HG03196 (cell line): ENCODE measurements at regions not wholly inside any gene's neighbourhood (a gene's known extent, or its start where the extent isn't known, plus 50 kb on each side); places are given as distances from the start of the nearest gene placed in this dataset.
"Not testable (repeated sequence)": the region's sequence is repeated elsewhere in the genome, so short reads cannot be mapped to it uniquely, and the experiment has no call there.

Source experiments
- ATAC-seq: cut with Tn5 transposase; IDR thresholded peaks from one replicate; pipeline ENCODE4 v1.9.1; 2021; ENCODE audit not compliant: unreplicated experiment

DNA sequence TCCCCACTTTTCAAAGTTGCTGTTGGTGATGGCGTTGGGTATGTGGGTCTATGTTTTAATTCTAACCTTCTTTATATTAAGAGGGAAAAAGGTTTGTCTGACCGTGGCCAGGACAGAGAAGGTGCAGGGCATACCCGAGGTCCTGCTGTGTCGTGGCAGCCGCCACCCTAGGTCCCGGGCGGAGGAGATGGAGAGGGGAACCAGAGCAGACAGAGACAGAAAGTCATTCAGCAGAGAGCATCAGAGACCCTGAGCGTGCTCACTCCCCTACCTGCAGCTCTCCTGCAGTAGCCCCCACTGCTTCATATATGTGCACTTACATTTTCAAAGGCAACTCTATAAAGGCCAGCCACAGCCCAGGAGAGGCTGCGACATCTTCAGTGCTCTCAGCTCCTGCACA, 327.2 kb upstream of the TNRC6C start:
- no peak for ATAC-seq

DNA sequence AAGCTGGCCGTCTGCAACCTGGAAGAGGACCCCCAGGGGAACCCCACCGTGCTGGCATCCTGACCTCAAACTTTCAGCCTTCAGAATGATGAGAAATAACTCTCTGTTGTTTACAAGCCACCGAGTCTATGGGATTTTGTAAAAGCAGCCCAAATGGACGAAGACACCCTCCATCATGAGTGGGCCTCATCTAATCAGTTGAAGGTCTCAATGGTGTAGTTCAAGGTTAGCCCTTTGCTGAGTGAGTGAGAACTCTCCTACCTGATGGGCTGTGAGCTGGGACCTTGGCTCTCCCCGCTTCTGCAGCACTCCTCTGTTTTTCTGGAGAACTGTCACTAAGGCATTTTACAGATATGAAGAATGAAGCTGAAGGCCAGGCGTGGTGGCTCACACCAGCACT, 325.9 kb upstream of the TNRC6C start:
- no peak for ATAC-seq

DNA sequence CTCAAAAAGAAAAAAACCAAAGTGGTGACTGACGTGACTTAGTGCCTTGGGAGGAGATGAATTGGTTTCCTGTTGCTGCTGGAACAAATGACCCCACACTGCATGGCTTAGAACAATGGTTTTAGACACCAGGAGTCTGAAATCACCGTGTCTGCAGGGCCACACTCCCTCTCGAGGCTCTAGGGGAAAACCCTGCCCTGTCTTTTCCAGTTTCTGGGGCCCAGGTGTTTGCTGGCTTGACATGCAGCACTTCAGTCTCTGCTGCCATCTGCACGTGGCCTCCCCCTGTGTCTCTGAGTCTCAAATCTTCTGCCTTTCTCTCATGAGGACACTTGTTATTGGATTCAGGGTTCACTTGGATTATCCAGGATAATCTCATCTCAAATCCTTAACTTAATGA, 323.8 kb upstream of the TNRC6C start:
- ATAC-seq = no peak

DNA sequence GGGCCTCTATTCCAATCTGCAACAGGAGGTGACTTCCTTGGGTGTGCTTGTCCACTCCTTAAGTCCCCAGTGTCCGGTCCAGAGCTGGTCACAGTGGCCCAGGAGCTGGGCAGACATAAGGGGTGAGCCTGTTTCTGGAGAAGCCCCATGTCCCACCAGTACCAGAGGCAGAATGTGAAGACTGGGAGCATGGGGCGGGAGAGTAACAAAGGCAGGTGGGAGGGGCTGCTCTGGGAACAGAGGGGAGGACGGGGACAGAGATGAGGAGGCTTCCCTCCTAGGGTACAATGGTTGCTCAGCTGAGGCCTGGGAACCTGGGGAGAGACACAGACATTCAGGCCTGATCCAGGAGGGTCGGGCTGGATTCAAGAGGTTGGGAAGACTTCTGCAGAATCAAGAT, 323.3 kb upstream of the TNRC6C start:
- ATAC-seq = no peak

DNA sequence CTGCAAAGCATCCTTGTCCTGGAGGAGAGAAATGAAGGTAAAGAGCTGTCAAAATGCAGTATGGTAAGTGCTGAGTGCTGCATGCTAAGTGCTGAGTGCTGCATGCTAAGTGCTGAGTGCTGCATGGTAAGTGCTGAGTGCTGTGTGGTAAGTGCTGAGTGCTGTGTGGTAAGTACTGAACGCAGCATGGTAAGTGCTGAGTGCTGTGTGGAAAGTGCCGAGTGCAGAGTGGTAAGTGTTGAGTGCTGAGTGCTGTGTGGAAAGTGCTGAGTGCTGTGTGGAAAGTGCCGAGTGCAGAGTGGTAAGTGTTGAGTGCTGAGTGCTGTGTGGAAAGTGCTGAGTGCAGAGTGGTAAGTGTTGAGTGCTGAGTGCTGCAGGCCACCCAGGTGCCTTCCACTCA, 322.7 kb upstream of the TNRC6C start:
- not testable (repeated sequence) for ATAC-seq

DNA sequence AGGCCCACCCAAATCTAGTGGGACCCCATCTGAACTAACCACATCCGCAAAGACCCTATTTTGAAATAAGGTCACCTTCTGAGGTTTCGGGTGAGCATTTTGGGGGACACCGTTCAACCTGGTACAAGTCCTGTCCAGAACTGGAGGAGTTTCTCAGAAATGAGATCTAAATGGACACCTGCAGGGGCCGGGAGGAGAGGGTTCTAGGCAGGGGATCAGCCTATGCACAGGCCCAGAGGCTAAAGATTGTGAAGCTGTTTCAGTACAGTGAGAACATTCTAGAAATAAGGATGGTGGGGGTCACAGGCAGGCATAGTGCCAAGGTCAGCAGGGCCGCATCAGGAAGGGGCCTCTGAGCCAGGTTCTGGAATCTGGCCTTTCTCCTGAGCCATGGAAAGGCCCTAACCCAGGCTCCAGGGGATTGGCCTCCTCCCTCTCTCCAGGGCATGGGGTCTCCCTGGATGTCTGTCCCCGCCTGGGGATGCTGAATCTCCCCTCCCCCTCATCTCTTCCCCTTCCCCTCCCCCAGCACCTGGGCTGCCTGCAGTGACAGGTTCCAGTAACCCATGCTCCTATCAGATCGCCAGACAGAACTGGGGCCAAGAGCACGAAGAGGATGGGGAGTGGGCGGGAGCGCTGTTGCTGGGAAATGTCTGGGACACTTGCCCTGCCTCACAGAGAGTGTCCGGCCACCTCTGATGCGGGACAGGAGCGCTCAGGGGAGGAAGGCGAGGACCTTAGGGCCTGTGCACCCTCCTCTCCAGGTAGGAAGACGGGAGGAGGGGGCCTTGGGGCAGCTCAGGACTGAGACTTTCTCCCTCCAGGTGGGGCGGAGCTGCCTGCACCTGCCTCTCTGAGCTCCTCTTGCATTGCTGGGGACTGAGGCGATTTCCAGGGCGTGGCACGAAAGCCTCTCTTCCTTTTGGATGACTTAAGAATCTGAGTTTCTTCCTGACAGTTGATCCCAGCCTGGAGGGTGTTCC, 321.4 kb upstream of the TNRC6C start:
- ATAC-seq = no peak

DNA sequence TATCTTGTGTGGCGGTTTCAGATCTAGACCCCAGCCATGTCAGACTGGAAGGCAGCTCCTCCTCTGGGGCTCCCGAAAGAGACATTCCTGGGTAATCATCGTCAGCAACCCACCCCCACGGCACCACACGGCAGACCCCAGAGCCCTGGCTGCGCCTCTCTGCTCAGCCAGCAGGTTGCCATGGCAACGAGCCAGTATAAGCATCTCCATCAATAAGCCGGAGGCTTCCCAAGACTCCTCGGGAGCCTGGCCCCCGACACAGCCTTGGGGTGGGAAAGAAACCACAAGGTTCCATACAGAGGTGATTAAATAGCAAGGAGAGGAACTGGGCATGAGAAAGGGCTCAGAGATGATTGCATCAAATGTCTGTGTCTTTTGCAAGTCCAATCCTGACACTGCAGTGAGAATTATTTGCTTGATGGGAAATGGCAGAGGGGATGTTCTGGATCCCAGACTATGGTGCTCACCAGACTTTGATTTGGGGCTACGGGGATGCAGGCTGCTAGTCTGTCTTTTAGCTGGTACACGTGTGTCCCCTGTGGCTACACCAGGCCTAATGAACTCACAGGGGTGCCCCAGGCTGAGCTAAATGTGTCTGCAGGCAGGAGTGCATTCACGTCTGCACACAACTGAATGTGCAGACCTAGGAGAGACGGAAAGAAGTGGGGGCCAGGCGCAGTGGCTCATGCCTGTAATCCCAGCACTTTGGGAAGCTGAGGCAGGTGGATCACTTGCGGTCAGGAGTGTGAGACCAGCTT, 320.5 kb upstream of the TNRC6C start:
- ATAC-seq = no peak

DNA sequence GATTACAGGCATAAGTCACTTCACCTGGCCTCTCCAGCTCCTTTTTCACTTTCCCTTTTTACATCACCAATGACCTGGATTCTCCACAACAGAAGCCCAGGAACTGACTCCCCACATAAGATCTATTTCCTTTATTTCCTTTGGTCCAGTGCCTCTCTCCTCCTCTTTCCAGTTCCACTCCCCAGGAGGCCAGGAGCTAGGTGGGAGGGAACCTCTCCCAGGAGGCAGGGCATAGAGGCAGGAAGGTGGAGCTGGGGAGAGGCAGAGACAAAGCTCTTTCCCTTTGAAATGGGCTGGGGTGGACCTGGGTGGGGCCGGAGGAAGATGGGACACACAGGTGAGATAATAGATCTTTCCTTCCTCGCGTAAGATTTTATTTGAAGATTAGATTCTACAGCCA, 318.3 kb upstream of the TNRC6C start:
- no peak for ATAC-seq

DNA sequence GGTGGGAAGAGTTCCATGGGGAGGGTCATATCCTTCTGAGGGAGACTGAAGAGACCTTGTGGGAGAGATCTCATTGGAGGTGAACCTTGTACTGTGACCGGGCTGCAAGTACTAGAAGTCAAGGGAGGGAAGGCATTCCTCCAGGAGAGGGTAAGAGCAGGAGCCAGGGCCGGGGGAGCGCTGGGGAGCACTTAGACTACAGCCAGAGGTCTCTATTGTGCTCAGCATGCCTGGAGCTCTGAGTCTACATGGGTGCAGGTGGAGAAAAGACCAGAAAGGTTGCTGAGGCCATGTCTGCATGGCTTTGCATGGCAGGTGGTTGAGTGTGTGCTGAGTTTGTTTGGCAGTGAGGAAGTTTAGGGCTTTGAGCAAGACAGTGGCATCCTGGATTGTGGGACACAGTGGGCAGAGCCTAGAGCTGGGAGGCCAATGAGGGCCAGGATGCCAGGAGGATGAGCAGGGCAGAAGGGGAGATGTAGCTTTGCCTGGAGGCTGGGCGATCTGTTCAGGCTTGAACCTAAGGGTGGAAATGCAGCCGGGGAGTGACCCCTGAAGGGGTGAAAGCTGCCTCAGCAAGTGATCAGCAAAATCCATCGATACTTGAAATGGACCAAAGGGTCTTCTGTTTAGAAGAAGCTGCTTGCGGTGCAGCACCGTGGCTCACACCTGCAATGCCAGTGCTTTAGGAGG, 317.4 kb upstream of the TNRC6C start:
- ATAC-seq = no peak

DNA sequence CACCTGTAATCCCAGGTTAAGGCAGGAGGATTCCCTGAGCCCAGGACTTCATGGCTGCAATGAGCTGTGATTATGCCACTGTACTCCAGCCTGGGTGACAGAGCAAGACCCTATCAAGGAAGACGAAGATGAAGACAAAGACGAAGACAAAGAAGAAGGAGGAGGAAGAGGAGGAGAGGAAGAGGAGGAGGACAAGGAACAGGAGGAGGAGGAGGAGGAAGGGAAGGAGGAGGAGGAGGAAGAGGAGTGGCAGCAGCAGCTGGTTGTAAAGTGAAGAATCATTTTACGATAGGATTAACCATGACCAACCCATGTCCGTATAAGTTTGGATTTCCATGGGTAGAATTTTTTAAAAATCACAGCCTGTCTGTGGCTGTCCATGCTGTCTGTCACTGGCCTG, 316.8 kb upstream of the TNRC6C start:
- no peak for ATAC-seq

DNA sequence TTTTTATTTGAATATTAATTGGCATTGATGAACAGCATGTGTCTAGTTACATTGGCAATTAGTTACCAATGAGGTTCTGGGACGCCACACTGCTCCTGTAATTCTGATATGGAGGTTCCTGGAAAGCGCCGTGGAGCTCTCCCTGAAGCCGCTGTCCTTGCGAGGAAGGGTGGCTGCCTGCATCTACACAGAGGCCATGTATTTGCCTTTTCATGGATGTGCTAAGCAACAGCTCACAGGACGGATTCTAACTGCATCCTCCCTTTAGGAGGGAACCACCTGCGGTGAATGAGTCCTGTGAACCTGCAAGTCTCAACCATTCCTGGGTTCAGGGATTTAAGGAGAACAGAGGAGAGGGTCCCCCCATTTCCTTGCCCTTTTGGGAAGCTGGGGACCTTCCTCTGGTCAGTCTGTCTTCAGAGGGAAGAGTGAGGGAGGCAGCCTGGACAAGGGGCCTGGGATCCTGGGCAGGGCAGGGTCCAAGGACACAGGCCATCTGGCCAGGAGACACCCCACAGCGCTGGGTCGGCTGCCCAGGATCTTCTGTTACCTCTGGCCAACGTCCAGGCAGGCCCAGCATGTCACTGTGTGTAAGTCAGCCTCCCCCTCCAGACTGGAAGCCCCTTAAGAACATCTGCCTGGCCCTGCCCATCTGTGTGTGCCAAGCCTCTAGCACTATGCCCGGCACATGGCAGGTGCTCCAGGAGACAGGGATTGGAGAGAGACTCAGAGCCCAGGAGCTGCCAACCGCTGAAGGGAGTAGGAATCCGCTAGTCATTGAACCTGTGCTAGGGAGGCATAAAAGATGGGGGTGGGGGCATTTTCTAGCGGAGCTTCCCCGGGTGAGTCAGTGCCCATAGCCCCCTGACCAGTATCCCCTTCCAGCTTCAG, 314.1 kb upstream of the TNRC6C start:
- no peak for ATAC-seq

DNA sequence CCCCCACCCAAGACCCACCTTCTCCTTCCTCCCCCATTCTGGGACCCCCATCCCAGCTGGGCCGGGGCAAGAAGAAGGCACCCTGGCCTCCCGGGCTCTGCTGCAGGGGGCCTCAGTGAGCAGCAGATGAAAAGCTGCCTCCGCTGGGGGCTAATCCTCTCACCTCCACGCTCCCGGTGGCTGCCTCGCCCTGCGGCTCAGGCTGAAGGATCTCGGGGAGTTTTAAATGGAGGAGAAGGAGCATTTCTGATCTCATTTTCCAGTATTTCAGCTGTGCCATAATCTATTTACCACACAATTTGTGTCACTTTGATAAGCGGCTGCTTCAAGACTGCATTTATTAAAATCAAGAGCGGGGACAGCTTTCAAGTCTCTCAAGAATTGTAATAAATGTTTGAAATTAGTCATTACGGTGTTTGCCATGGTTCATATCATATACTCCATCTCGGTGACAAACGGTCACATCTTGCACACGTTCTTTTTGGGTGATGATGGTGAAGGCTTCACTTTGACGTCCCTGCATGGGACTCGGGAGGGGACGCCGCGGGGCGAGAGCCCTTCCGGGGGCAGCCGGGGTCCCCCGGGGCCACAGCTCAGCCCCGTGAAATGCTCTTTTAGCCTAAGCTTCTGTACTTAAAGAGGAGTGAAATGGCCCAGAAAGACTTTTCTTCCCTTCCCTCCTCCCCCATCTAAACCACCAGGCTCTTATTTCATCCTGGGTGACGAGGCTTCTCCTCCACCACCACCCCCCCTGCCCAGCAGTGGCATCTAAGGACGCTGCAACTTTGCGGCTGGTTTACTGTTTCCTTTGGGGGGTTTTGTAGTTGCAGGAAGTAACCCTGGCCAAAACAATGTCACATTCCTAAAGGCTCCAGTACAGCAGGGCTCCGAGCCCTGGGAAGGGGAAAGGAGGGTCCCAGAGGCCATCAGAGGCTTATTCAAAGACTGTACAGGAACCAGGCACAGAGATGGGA, 313.1 kb upstream of the TNRC6C start:
- no peak for ATAC-seq

DNA sequence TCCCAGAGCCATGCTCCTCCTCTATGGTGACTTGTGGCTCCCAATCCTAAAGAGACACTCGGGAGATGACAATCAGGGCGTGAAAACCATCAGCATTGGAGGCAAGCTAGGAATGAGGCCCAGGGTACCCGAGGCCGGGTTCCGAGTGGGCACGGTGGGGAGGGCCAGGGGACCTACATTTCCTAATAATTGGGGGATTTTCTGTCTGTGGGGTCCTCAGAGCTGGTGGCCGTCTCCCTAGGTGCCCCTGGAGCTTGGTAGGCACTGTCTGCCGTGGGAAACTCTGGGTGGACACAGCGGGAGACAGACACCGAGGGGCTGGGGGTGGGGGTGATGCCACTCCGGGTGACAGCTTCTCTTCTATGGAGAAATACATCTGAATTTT, 312.5 kb upstream of the TNRC6C start:
- ATAC-seq = no peak

DNA sequence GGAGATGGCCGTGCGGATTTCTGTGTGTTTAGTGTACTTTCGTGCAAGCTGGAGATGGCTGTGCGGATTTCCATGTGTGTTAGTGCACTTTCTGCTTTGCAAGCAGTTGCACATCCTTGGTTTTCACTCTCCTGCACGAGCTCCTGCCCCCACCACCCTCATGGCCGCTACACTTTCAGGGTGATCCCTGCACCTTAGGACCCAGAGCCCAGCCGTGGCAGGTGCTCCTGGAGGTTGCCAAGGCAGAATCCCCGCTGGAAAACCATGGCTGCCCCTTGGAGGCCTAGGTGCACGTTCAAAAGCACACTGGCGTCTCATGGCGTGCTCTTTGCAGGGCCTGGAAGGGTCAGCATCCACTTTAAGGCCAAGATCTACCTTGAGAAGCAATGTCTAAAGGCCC, 311.0 kb upstream of the TNRC6C start:
- no peak for ATAC-seq

DNA sequence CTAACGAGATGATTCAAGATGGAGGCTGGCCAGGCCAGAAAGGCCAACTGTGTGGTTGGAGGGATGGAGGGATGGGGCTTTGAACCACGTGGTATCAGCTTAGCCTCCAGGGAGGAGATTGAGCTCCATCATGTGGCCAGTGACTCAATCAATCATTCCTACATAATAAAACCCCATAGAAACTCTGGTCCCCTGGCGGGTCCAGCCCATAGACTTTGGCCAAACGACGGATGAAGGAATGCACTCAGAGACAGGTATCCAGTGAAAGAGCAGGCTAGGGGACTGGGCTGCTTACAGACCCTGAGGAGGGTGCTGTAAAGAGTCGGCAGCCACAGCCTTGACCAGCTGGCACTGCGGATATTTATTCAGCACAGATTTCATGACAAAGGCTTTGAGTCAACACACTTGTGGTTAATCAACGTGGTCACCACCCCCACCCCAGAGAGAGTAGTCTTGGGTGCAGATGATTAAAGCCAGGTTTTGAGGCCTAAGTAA, 308.7 kb upstream of the TNRC6C start:
- no peak for ATAC-seq

DNA sequence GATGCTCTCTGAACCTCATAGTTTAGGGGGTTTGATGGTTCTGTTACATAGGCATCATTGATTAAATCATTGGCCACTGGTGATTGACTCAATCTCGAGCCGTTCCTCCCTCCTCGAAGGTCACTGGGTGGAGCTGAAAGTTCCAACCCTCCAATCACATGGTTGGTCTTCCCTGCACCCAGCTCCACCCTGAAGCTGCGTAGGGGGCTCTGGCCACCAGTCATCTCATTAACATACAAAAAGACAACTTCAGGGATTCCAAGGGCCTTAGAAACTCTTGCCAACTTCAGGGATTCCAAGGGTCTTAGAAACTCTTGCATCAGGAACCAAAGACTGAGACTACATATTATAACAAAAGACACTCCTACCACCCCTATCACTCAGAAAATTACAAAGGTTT, 306.5 kb upstream of the TNRC6C start:
- ATAC-seq = no peak

DNA sequence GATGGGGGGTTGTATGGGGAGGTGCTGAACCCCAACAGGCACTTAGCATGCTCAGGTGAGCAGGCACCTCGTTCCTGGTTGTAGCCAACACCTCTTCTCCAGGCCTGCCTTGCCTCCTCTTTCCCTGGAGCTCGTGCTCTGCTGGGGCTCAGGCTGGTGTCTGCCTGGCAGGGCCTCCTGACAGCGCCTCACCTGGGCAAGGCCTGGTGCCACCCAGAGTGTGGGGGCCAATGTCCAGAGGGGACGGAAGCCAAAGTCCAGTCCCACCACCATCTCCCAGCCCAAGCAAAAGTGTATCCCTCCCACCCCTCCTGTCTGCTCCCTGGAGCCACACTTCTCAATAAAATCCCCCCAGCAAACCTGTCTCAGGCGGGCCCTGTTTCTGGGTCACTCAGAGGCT, 304.2 kb upstream of the TNRC6C start:
- no peak for ATAC-seq

DNA sequence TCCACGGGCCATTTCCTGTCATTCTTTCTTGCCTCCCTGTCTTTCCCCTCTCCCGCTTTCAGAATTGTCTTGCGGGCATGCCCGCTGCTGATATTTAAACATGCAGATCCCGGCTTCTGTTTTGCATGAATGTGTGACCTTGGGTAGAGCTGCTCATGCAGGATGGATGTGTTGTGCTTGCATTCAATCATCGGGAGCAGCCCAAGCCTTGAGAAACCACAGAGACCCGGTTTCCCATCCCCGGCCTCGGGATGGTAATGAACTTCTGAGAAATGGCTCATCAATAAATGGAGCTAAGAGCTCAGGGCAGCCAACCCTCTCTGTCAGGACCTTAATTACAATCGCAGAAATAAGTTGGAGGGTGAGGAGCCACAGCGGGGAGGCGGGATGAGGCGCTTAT, 303.7 kb upstream of the TNRC6C start:
- no peak for ATAC-seq

DNA sequence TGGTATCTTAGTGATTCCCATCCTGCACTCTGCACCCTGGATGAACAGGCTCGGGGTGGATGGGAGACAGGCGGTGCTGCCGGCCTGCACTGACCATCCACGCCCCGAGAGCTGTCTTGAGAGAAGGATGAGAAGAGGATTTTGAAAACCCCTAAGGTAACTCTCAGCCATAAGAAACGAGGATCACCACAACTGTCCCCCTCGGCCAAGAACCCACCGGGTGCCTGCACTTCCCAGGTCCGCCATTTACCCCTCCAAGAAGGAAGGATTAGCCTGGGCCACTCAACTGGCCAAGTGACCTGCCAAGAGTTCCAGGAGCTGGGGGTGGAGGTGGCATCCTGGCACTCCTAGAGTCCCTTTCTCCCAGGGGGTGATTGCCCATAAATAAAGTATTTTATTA, 302.4 kb upstream of the TNRC6C start:
- no peak for ATAC-seq
